ENCODE measurements at regions not wholly inside any gene's neighbourhood (a gene's known extent, or its start where the extent isn't known, plus 50 kb on each side); places are given as distances from the start of the nearest gene placed in this dataset.

- TF ChIP-seq, protein P1, sequence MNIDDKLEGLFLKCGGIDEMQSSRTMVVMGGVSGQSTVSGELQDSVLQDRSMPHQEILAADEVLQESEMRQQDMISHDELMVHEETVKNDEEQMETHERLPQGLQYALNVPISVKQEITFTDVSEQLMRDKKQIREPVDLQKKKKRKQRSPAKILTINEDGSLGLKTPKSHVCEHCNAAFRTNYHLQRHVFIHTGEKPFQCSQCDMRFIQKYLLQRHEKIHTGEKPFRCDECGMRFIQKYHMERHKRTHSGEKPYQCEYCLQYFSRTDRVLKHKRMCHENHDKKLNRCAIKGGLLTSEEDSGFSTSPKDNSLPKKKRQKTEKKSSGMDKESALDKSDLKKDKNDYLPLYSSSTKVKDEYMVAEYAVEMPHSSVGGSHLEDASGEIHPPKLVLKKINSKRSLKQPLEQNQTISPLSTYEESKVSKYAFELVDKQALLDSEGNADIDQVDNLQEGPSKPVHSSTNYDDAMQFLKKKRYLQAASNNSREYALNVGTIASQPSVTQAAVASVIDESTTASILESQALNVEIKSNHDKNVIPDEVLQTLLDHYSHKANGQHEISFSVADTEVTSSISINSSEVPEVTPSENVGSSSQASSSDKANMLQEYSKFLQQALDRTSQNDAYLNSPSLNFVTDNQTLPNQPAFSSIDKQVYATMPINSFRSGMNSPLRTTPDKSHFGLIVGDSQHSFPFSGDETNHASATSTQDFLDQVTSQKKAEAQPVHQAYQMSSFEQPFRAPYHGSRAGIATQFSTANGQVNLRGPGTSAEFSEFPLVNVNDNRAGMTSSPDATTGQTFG (tag by site-specific recombination; IDR thresholded peaks at IDR 0.05; ENCODE audit: borderline replicate concordance): no peak
- TF ChIP-seq, protein P2, sequence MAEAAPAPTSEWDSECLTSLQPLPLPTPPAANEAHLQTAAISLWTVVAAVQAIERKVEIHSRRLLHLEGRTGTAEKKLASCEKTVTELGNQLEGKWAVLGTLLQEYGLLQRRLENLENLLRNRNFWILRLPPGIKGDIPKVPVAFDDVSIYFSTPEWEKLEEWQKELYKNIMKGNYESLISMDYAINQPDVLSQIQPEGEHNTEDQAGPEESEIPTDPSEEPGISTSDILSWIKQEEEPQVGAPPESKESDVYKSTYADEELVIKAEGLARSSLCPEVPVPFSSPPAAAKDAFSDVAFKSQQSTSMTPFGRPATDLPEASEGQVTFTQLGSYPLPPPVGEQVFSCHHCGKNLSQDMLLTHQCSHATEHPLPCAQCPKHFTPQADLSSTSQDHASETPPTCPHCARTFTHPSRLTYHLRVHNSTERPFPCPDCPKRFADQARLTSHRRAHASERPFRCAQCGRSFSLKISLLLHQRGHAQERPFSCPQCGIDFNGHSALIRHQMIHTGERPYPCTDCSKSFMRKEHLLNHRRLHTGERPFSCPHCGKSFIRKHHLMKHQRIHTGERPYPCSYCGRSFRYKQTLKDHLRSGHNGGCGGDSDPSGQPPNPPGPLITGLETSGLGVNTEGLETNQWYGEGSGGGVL (tag by site-specific recombination; IDR thresholded peaks at IDR 0.05): no peak
- TF ChIP-seq ZNF155 (tag by site-specific recombination; IDR thresholded peaks at IDR 0.05): no peak
- no peak for TF ChIP-seq ZNF133 (tag by site-specific recombination; IDR thresholded peaks at IDR 0.05)
- TF ChIP-seq ZNF548 (tag by site-specific recombination; IDR thresholded peaks at IDR 0.05): no peak
- TF ChIP-seq SP3 (tag by site-specific recombination; IDR thresholded peaks at IDR 0.05): no peak
- TF ChIP-seq ZNF610 (tag by site-specific recombination; IDR thresholded peaks at IDR 0.05; ENCODE audit: borderline replicate concordance): no peak
- TF ChIP-seq ZNF311 (tag by site-specific recombination; IDR thresholded peaks at IDR 0.05; ENCODE audit: borderline replicate concordance): no peak
- no peak for TF ChIP-seq ZNF18 (tag by site-specific recombination; IDR thresholded peaks at IDR 0.05)
- TF ChIP-seq ZNF211 (tag by site-specific recombination; IDR thresholded peaks at IDR 0.05; ENCODE audit: low read depth): no peak
- no peak for TF ChIP-seq ZNF529 (tag by site-specific recombination; IDR thresholded peaks at IDR 0.05; ENCODE audit: insufficient replicate concordance)
- no peaks in the 10 kb centered on the region for H3K4me1 ChIP-seq (ENCODE audit: control insufficient read depth, insufficient read depth, low read length)
- H3K36me3 ChIP-seq (ENCODE audit: control insufficient read depth in 2 of 2, insufficient read depth in 1 of 2, low read length in 2 of 2): no peaks in the 10 kb centered on the region
- H3K4me3 ChIP-seq (ENCODE audit: low read depth, low read length): no peak overlapping the region
- ChIA-PET CTCF (interaction anchor here (0.6 kb wide), 1 partner anchor 558 kb away, joined by 3 read pairs; no protein-coding TSS in a partner anchor), POLR2A (no interaction called here)
- no peaks in the 10 kb centered on the region for H3K9me3 ChIP-seq (ENCODE audit: control insufficient read depth, insufficient read depth, low read depth, low read length)
- H3K27ac ChIP-seq (ENCODE audit: extremely low read depth, low read depth, low read length): no peak overlapping the region
Observed at GRCh38 chr5:9707732-9708462, 77.7 kb upstream of the TAS2R1 start.

- CTCF ChIA-PET: interaction anchor here (0.7 kb wide), 1 partner anchor 27 kb away, joined by 4 read pairs; no protein-coding TSS in a partner anchor
- H3K4me3 ChIP-seq (ENCODE audit: low read depth, low read length): no peak overlapping the region
- no peak overlapping the region for H3K27ac ChIP-seq (ENCODE audit: extremely low read depth, low read depth, low read length)
- POLR2A ChIA-PET: no interaction called here
- H3K9me3 ChIP-seq (ENCODE audit: control insufficient read depth, insufficient read depth, low read depth, low read length): no peaks in the 10 kb centered on the region
- no peak for TF ChIP-seq ZNF157 (tag by site-specific recombination; IDR thresholded peaks at IDR 0.05)
- no peak for TF ChIP-seq HOXC10 (CRISPR knock-in tag; IDR thresholded peaks at IDR 0.05)
- TF ChIP-seq WT1 (tag by site-specific recombination; IDR thresholded peaks at IDR 0.05): no peak
- no peak for TF ChIP-seq ZNF488 (tag by site-specific recombination; IDR thresholded peaks at IDR 0.05)
- no peak for TF ChIP-seq OSR2 (tag by site-specific recombination; IDR thresholded peaks at IDR 0.05)
- TF ChIP-seq ZNF48 (tag by site-specific recombination; IDR thresholded peaks at IDR 0.05): no peak
- TF ChIP-seq ZNF18 (tag by site-specific recombination; IDR thresholded peaks at IDR 0.05): no peak
- no peak for TF ChIP-seq KLF10 (tag by site-specific recombination; IDR thresholded peaks at IDR 0.05)
- no peak for TF ChIP-seq ZNF19 (tag by site-specific recombination; IDR thresholded peaks at IDR 0.05; ENCODE audit: low read depth)
- TF ChIP-seq ZNF561 (tag by site-specific recombination; IDR thresholded peaks at IDR 0.05; ENCODE audit: borderline replicate concordance): no peak
- no peaks in the 10 kb centered on the region for H3K4me1 ChIP-seq (ENCODE audit: control insufficient read depth, insufficient read depth, low read length)
- no peaks in the 10 kb centered on the region for H3K36me3 ChIP-seq (ENCODE audit: control insufficient read depth in 2 of 2, insufficient read depth in 1 of 2, low read length in 2 of 2)
Observed at GRCh38 chr5:9699681-9700080, 69.5 kb upstream of the TAS2R1 start.

Measured in HEK293 (cell line).